HL-60/S4 treated with phorbol 12-myristate 13-acetate at 8.2 ng/mL for 4 days and 3 days (cell line): ENCODE measurements at regions not wholly inside any gene's neighbourhood (a gene's known extent, or its start where the extent isn't known, plus 50 kb on each side); places are given as distances from the start of the nearest gene placed in this dataset.
"Not testable (repeated sequence)": the region's sequence is repeated elsewhere in the genome, so short reads cannot be mapped to it uniquely, and the experiment has no call there.

Experiments used
- in situ Hi-C: fragments of 300-500 bp; cut with MboI; formaldehyde crosslinking; loops from 2 replicates; pipeline ENCODE4 v1.15.0; 2022; ENCODE audit warnings: low sequenced_read_pairs

GRCh38 chr16:77488652-77489051, 53.8 kb upstream of the ADAMTS18 start:
- in situ Hi-C loops, result no loop called here

GRCh38 chr16:77491091-77491490, 56.3 kb upstream of the ADAMTS18 start:
- in situ Hi-C loops, result no loop called here

GRCh38 chr16:77496934-77497333, 62.1 kb upstream of the ADAMTS18 start:
- in situ Hi-C loops, result no loop called here

- in situ Hi-C loops, result no loop called here
Observed at GRCh38 chr16:77499373-77500285, 64.8 kb upstream of the ADAMTS18 start.

- in situ Hi-C loops, result no loop called here
Observed at GRCh38 chr16:77500286-77500598, 65.4 kb upstream of the ADAMTS18 start.

- in situ Hi-C loops, result no loop called here
Observed at GRCh38 chr16:77500934-77501664, 66.3 kb upstream of the ADAMTS18 start.

- in situ Hi-C loops, result no loop called here
Observed at GRCh38 chr16:77502448-77502847, 67.6 kb upstream of the ADAMTS18 start.

- in situ Hi-C loops, result not testable (repeated sequence)
Observed at GRCh38 chr16:77506492-77506891, 71.7 kb upstream of the ADAMTS18 start.

GRCh38 chr16:77509051-77509450, 74.2 kb upstream of the ADAMTS18 start:
- in situ Hi-C loops, result no loop called here

- in situ Hi-C loops, result no loop called here
Observed at GRCh38 chr16:77509796-77510195, 75.0 kb upstream of the ADAMTS18 start.

GRCh38 chr16:77511053-77511452, 76.2 kb upstream of the ADAMTS18 start:
- in situ Hi-C loops, result no loop called here

GRCh38 chr16:77514500-77515220, 79.8 kb upstream of the ADAMTS18 start:
- in situ Hi-C loops, result no loop called here

GRCh38 chr16:77525226-77525625, 90.4 kb upstream of the ADAMTS18 start:
- in situ Hi-C loops, result not testable (repeated sequence)

GRCh38 chr16:77531752-77532151, 96.9 kb upstream of the ADAMTS18 start:
- in situ Hi-C loops, result no loop called here

- in situ Hi-C loops, result no loop called here
Observed at GRCh38 chr16:77536809-77537208, 102.0 kb upstream of the ADAMTS18 start.

GRCh38 chr16:77539421-77540034, 104.7 kb upstream of the ADAMTS18 start:
- in situ Hi-C loops, result no loop called here

GRCh38 chr16:77540646-77541045, 105.8 kb upstream of the ADAMTS18 start:
- in situ Hi-C loops, result no loop called here

GRCh38 chr16:77541165-77541564, 106.3 kb upstream of the ADAMTS18 start:
- in situ Hi-C loops, result no loop called here

GRCh38 chr16:77548151-77548550, 113.3 kb upstream of the ADAMTS18 start:
- in situ Hi-C loops, result no loop called here

- in situ Hi-C loops, result no loop called here
Observed at GRCh38 chr16:77548766-77549165, 113.9 kb upstream of the ADAMTS18 start.

GRCh38 chr16:77549876-77550275, 115.0 kb upstream of the ADAMTS18 start:
- in situ Hi-C loops, result no loop called here
